ENCODE measurements at regions not wholly inside any gene's neighbourhood (a gene's known extent, or its start where the extent isn't known, plus 50 kb on each side); places are given as distances from the start of the nearest gene placed in this dataset.

DNA sequence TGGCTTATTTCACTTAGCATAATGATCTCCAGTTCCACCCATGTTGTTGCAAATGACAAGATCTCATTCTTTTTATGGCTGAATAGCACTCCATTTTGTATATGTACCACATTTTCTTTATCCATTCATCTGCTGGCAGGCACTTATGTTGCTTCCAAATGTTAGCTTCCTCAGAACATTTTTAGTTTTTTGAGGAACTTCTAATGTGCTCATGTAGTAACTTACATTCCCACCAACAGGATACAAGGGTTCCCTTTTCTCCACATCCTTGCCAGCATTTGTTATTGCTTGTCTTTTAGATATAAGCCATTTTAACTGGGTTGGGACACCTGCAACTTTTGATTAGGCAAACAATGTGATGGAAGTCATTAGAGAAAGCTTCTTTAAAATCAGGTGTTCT, 454.2 kb downstream of the NLGN4X start:
- no peak for TF ChIP-seq POLR2AphosphoS5 (IDR thresholded peaks at IDR 0.05; ENCODE audit: low read depth, low read length)
- TF ChIP-seq SIN3A (IDR thresholded peaks at IDR 0.05; ENCODE audit: borderline replicate concordance, insufficient read depth, low read length): no peak
- TF ChIP-seq, protein P1, sequence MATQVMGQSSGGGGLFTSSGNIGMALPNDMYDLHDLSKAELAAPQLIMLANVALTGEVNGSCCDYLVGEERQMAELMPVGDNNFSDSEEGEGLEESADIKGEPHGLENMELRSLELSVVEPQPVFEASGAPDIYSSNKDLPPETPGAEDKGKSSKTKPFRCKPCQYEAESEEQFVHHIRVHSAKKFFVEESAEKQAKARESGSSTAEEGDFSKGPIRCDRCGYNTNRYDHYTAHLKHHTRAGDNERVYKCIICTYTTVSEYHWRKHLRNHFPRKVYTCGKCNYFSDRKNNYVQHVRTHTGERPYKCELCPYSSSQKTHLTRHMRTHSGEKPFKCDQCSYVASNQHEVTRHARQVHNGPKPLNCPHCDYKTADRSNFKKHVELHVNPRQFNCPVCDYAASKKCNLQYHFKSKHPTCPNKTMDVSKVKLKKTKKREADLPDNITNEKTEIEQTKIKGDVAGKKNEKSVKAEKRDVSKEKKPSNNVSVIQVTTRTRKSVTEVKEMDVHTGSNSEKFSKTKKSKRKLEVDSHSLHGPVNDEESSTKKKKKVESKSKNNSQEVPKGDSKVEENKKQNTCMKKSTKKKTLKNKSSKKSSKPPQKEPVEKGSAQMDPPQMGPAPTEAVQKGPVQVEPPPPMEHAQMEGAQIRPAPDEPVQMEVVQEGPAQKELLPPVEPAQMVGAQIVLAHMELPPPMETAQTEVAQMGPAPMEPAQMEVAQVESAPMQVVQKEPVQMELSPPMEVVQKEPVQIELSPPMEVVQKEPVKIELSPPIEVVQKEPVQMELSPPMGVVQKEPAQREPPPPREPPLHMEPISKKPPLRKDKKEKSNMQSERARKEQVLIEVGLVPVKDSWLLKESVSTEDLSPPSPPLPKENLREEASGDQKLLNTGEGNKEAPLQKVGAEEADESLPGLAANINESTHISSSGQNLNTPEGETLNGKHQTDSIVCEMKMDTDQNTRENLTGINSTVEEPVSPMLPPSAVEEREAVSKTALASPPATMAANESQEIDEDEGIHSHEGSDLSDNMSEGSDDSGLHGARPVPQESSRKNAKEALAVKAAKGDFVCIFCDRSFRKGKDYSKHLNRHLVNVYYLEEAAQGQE (IDR thresholded peaks at IDR 0.05; ENCODE audit: insufficient read depth in 1 of 2, low read depth in 2 of 2, low read length in 2 of 2): no peak
- no peak for TF ChIP-seq FOXP2 (optimal IDR thresholded peaks at IDR 0.05; ENCODE audit: borderline replicate concordance, extremely low read depth, extremely low read length, insufficient read depth)
- TF ChIP-seq TAF1 (IDR thresholded peaks at IDR 0.05; ENCODE audit: borderline replicate concordance, insufficient read depth, low read length): no peak

DNA sequence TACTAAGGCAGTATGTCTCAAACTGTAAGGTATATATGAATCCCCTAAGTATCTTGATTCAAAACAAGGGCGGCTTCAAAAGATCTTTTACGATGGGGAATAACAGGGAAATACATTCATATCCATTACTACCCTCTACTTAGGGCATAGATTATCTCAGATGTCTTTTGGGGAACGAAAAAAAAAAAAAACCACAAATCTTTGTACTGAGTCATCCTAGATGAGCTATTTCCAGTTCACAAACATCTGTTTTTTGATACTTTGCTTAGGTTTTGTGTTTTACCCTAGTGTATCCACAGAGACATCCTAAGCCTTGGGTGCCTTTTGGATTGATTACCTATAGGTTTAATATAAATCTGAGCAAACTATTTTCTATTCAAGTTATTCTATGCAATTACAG, 457.2 kb downstream of the NLGN4X start:
- TF ChIP-seq SIN3A (IDR thresholded peaks at IDR 0.05; ENCODE audit: borderline replicate concordance, insufficient read depth, low read length) (no peak), TAF1 (IDR thresholded peaks at IDR 0.05; ENCODE audit: borderline replicate concordance, insufficient read depth, low read length) (no peak)
- TF ChIP-seq, protein P1 (IDR thresholded peaks at IDR 0.05; ENCODE audit: insufficient read depth in 1 of 2, low read depth in 2 of 2, low read length in 2 of 2): no peak

DNA sequence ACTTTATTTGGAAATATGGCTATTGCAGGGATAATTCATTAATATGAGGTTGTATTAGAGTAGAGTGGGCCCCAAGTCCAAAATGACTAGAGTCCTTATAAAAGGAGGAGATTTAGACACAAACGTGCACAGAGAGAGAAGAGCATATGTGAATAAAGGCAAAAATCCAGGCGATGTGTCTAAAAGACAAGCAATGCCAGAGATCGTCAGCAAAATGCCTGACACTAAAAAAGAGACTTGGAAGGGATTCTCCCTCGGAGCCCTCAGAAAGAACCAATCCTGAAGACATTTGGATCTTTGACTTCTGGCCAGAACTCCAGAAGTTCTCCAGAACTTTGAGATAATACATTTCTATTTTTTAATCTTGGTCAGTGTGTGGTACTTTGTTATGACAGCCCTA, 472.1 kb downstream of the NLGN4X start:
- TF ChIP-seq SIN3A (IDR thresholded peaks at IDR 0.05; ENCODE audit: borderline replicate concordance, insufficient read depth, low read length) (no peak), POLR2AphosphoS5 (IDR thresholded peaks at IDR 0.05; ENCODE audit: low read depth, low read length) (no peak), TAF1 (IDR thresholded peaks at IDR 0.05; ENCODE audit: borderline replicate concordance, insufficient read depth, low read length) (no peak), FOXP2 (optimal IDR thresholded peaks at IDR 0.05; ENCODE audit: borderline replicate concordance, extremely low read depth, extremely low read length, insufficient read depth) (no peak)
- TF ChIP-seq, protein P1 (IDR thresholded peaks at IDR 0.05; ENCODE audit: insufficient read depth in 1 of 2, low read depth in 2 of 2, low read length in 2 of 2): no peak

DNA sequence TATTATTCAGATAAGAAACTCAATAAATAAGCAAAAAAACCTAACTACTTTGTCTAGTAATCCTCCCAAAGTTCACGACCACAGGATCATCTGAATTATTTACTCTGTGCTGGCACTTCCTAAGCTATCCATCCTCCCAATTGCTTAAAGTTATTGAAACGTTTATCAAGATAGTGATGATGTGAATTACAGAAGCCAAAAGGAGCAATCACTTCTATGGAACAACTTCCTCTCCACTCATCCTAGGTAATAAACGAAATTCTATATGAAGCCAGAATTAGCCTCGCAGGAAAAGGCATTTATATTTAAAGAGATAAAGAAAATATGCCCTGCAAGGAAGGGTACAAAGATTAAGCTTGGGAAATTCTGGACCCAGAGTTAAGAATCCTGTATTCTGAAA, 475.4 kb downstream of the NLGN4X start:
- TF ChIP-seq TAF1 (IDR thresholded peaks at IDR 0.05; ENCODE audit: borderline replicate concordance, insufficient read depth, low read length) (no peak), SIN3A (IDR thresholded peaks at IDR 0.05; ENCODE audit: borderline replicate concordance, insufficient read depth, low read length) (no peak), POLR2AphosphoS5 (IDR thresholded peaks at IDR 0.05; ENCODE audit: low read depth, low read length) (no peak), FOXP2 (optimal IDR thresholded peaks at IDR 0.05; ENCODE audit: borderline replicate concordance, extremely low read depth, extremely low read length, insufficient read depth) (no peak)
- TF ChIP-seq, protein P1 (IDR thresholded peaks at IDR 0.05; ENCODE audit: insufficient read depth in 1 of 2, low read depth in 2 of 2, low read length in 2 of 2): no peak

DNA sequence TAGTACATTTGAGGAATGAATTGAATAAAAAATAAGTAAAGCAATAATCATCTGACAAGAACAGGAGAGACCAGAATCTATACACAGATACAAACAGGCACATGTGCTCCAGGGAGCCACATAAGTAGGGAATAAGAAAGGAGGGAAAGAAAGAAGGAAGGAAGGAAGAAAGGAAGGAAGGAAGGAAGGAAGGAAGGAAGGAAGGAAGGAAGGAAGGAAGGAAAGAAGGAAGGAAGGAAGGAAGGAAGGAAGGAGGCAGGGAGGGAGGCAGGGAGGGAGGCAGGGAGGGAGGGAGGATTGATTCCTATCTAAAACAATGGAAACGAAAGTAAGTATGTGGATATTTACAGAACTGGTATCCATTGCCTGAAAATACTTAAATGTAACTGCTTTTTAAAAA, 475.8 kb downstream of the NLGN4X start:
- TF ChIP-seq SIN3A (IDR thresholded peaks at IDR 0.05; ENCODE audit: borderline replicate concordance, insufficient read depth, low read length) (no peak), FOXP2 (optimal IDR thresholded peaks at IDR 0.05; ENCODE audit: borderline replicate concordance, extremely low read depth, extremely low read length, insufficient read depth) (no peak), TAF1 (IDR thresholded peaks at IDR 0.05; ENCODE audit: borderline replicate concordance, insufficient read depth, low read length) (no peak), POLR2AphosphoS5 (IDR thresholded peaks at IDR 0.05; ENCODE audit: low read depth, low read length) (no peak)
- TF ChIP-seq, protein P1 (IDR thresholded peaks at IDR 0.05; ENCODE audit: insufficient read depth in 1 of 2, low read depth in 2 of 2, low read length in 2 of 2): no peak

All from PFSK-1 (cell line).